Activated CD8-positive, alpha-beta T cell treated with anti-CD3 and anti-CD28 coated beads for 36 hours (primary cell): ENCODE measurements at regions not wholly inside any gene's neighbourhood (a gene's known extent, or its start where the extent isn't known, plus 50 kb on each side); places are given as distances from the start of the nearest gene placed in this dataset.
A peak's percentile ranks its signal among the peaks of the same experiment; 100 is the strongest.

Experiments
- ATAC-seq: fragments of 200-7000 bp; cut with Tn5 transposase; one replicate; pipeline ENCODE4 v1.10.0; 2021; ENCODE audit warnings: mild to moderate bottlenecking, moderate library complexity
- CTCF ChIA-PET: fragments of 350-600 bp; sonication (Branson Sonifier 250); formaldehyde crosslinking; loops from one replicate; lab custom pipeline; 2021; ENCODE audit warnings: antibody characterized with exemption; lab: Charles Lee
- POLR2A ChIA-PET: fragments of 350-600 bp; sonication (Branson Sonifier 250); formaldehyde crosslinking; loops from one replicate; lab custom pipeline; 2021; ENCODE audit warnings: antibody characterized with exemption; lab: Charles Lee
- DNase-seq: peaks from one replicate; pipeline ENCODE4 v3.0.0-alpha.2; 2020
- H3K27ac Mint-ChIP-seq: one replicate; pipeline ENCODE4 v1.8.0; 2021; ENCODE audit warnings: mild to moderate bottlenecking, mixed read lengths
- H3K27me3 Mint-ChIP-seq: one replicate; pipeline ENCODE4 v1.8.0; 2021; ENCODE audit warnings: mixed read lengths
- H3K36me3 Mint-ChIP-seq: one replicate; pipeline ENCODE4 v1.8.0; 2021; ENCODE audit warnings: low read depth, mixed read lengths
- H3K4me1 Mint-ChIP-seq: one replicate; pipeline ENCODE4 v1.8.0; 2021; ENCODE audit warnings: low read depth, mixed read lengths
- H3K4me3 Mint-ChIP-seq: one replicate; pipeline ENCODE4 v1.8.0; 2021; ENCODE audit warnings: mild to moderate bottlenecking, moderate library complexity, mixed read lengths
- H3K9me3 Mint-ChIP-seq: one replicate; pipeline ENCODE4 v1.8.0; 2021; ENCODE audit warnings: mixed read lengths
- CTCF ChIP-seq: fragments of 200-600 bp; IDR thresholded peaks from one replicate; pipeline ENCODE4 v1.8.0; 2022; ENCODE audit warnings: antibody characterized with exemption, mild to moderate bottlenecking
- intact Hi-C: fragments of 100-400 bp; cut with micrococcal nuclease; formaldehyde crosslinking; loops from one replicate; pipeline ENCODE4 v1.10.0; 2022

- intact Hi-C loops, result no loop called here
- H3K27me3 Mint-ChIP-seq, result peaks cover 22% of the 10 kb centered on the region
- ATAC-seq (no peak), DNase-seq (no peak)
- ChIA-PET POLR2A (no interaction called here), CTCF (interaction anchor here (1.0 to 1.4 kb wide), 2 partner anchors 18 to 251 kb away, joined by 3 read pairs; no protein-coding TSS in a partner anchor)
- H3K36me3 Mint-ChIP-seq, result no peaks in the 10 kb centered on the region
- no peaks in the 10 kb centered on the region for H3K4me1 Mint-ChIP-seq
- no peaks in the 10 kb centered on the region for H3K9me3 Mint-ChIP-seq
- no peak for TF ChIP-seq CTCF
- no peak overlapping the region for H3K4me3 Mint-ChIP-seq
- no peak overlapping the region for H3K27ac Mint-ChIP-seq
Measured at GRCh38 chr2:41835401-41835800, 212.4 kb upstream of the PKDCC start.

GRCh38 chr2:41836948-41837347 is 210.9 kb upstream of the PKDCC start:
- H3K4me3 Mint-ChIP-seq, result no peak overlapping the region
- H3K27ac Mint-ChIP-seq, result no peak overlapping the region
- H3K4me1 Mint-ChIP-seq, result peaks cover 6% of the 10 kb centered on the region
- H3K27me3 Mint-ChIP-seq, result peaks cover 17% of the 10 kb centered on the region
- no peak for ATAC-seq
- no peaks in the 10 kb centered on the region for H3K9me3 Mint-ChIP-seq
- ChIA-PET POLR2A (no interaction called here), CTCF (interaction anchor here (1.3 to 1.9 kb wide), 3 partner anchors 17 to 250 kb away, joined by 3 to 11 read pairs (median 4); no protein-coding TSS in a partner anchor)
- no peaks in the 10 kb centered on the region for H3K36me3 Mint-ChIP-seq
- TF ChIP-seq CTCF, result no peak
- intact Hi-C loops, result no loop called here
- peak; percentile 32 for DNase-seq

- no peaks in the 10 kb centered on the region for H3K36me3 Mint-ChIP-seq
- no peak for TF ChIP-seq CTCF
- intact Hi-C loops, result no loop called here
- peaks cover 6% of the 10 kb centered on the region for H3K4me1 Mint-ChIP-seq
- ChIA-PET CTCF (interaction anchor here (1.3 to 1.9 kb wide), 2 partner anchors 32 to 249 kb away, joined by 4 to 11 read pairs; no protein-coding TSS in a partner anchor), POLR2A (no interaction called here)
- ATAC-seq, result no peak
- H3K4me3 Mint-ChIP-seq, result no peak overlapping the region
- DNase-seq, result no peak
- H3K27ac Mint-ChIP-seq, result no peak overlapping the region
- no peaks in the 10 kb centered on the region for H3K9me3 Mint-ChIP-seq
- peaks cover 17% of the 10 kb centered on the region for H3K27me3 Mint-ChIP-seq
Measured at GRCh38 chr2:41837610-41838009, 210.2 kb upstream of the PKDCC start.

- peak; percentile 87 for TF ChIP-seq CTCF
- POLR2A ChIA-PET, result interaction anchor here (0.7 to 2.2 kb wide), 6 partner anchors 9 to 260 kb away, joined by 3 to 9 read pairs (median 3); no protein-coding TSS in a partner anchor
Measured at GRCh38 chr2:41840702-41841551, 206.9 kb upstream of the PKDCC start.

GRCh38 chr2:41846962-41847361 is 200.9 kb upstream of the PKDCC start:
- intact Hi-C loops, result no loop called here
- ATAC-seq (no peak), DNase-seq (no peak)
- ChIA-PET CTCF (interaction anchor here (0.8 to 4.2 kb wide), 2 partner anchors 22 to 240 kb away, joined by 3 to 17 read pairs; no protein-coding TSS in a partner anchor), POLR2A (no interaction called here)
- H3K27me3 Mint-ChIP-seq, result peaks cover 13% of the 10 kb centered on the region
- no peaks in the 10 kb centered on the region for H3K4me1 Mint-ChIP-seq
- no peak overlapping the region for H3K4me3 Mint-ChIP-seq
- no peak overlapping the region for H3K27ac Mint-ChIP-seq
- H3K9me3 Mint-ChIP-seq, result no peaks in the 10 kb centered on the region
- no peaks in the 10 kb centered on the region for H3K36me3 Mint-ChIP-seq
- TF ChIP-seq CTCF, result no peak

More at GRCh38 chr2:41840702-41841551, 206.9 kb upstream of the PKDCC start:
- CTCF ChIA-PET, result interaction anchor here (0.6 to 6.0 kb wide), 19 partner anchors 8 to 393 kb away, joined by 3 to 54 read pairs (median 4); partner anchors contain the start of gene PKDCC
- Mint-ChIP-seq H3K9me3 (no peaks in the 10 kb centered on the region), H3K27ac (peak overlapping the region; percentile 92), H3K4me3 (peak overlapping the region; percentile 89), H3K27me3 (peaks cover 7% of the 10 kb centered on the region), H3K4me1 (peaks cover 6% of the 10 kb centered on the region), H3K36me3 (no peaks in the 10 kb centered on the region)
- intact Hi-C loops, result loop anchor here (2.0 kb wide), 1 partner anchor 246 kb away; no protein-coding TSS in a partner anchor
- DNase-seq, result peak; percentile 98
- ATAC-seq, result peak; percentile 99
